Adrenal gland (tissue), 5 donors: ENCODE measurements at regions not wholly inside any gene's neighbourhood (a gene's known extent, or its start where the extent isn't known, plus 50 kb on each side); places are given as distances from the start of the nearest gene placed in this dataset.

Source experiments
- POLR2A ChIP-seq, 2 donors: fragments of 450-650 bp; IDR thresholded peaks; one replicate each; pipeline ENCODE4 v1.6.1; 2017; ENCODE audit warnings: antibody characterized with exemption in 2 of 2, mild to moderate bottlenecking in 2 of 2, moderate library complexity in 1 of 2
- TF ChIP-seq, protein P1 (sequence below), 6 experiments: fragments of 450-650 bp in 4 of 6; fragments of 200-600 bp in 2 of 6; sonication (generic) in 1 of 6; IDR thresholded peaks; 1 replicate in 5 of 6; 2 replicates in 1 of 6; pipeline versions ENCODE4 v1.5.1 to v1.8.0; 2016 to 2021; ENCODE audit warnings: antibody characterized with exemption in 6 of 6, mild to moderate bottlenecking in 2 of 6, moderate library complexity in 1 of 6
- donor health status: DM: no; HTN: no; CAD: no.

DNA sequence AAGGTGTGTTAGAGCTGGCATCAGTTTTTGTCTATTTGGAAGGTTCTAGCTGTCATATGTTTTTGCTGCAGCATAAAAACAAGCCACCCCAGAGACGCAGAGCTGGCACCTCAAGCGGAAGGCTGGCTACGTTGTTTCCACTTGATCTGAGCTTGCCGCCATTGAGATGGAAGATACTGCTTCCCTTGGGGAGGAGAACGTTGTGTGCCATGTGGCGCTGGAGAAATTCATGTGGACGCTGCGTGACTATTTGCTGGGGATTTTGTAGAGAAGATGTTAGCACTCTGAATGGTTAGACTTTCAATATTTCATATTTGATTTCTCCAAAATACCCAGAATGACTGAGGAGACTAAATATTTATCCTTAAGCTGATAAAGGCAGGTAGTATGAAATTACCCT lies 216.2 kb upstream of the ST6GAL2 start:
- TF ChIP-seq, protein P1, sequence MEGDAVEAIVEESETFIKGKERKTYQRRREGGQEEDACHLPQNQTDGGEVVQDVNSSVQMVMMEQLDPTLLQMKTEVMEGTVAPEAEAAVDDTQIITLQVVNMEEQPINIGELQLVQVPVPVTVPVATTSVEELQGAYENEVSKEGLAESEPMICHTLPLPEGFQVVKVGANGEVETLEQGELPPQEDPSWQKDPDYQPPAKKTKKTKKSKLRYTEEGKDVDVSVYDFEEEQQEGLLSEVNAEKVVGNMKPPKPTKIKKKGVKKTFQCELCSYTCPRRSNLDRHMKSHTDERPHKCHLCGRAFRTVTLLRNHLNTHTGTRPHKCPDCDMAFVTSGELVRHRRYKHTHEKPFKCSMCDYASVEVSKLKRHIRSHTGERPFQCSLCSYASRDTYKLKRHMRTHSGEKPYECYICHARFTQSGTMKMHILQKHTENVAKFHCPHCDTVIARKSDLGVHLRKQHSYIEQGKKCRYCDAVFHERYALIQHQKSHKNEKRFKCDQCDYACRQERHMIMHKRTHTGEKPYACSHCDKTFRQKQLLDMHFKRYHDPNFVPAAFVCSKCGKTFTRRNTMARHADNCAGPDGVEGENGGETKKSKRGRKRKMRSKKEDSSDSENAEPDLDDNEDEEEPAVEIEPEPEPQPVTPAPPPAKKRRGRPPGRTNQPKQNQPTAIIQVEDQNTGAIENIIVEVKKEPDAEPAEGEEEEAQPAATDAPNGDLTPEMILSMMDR (IDR thresholded peaks at IDR 0.05) = no peak
- TF ChIP-seq POLR2A (IDR thresholded peaks at IDR 0.05) = no peak
